SK-N-SH (cell line): ENCODE measurements at regions not wholly inside any gene's neighbourhood (a gene's known extent, or its start where the extent isn't known, plus 50 kb on each side); places are given as distances from the start of the nearest gene placed in this dataset.
"Not testable (repeated sequence)": the region's sequence is repeated elsewhere in the genome, so short reads cannot be mapped to it uniquely, and the experiment has no call there.

Experiments
- CTCF ChIA-PET: fragments of 300-600, 350-600 bp; formaldehyde crosslinking; extraction: SDS; loops from one replicate; lab custom pipeline; 2021; lab: Yijun Ruan, JAX
- POLR2A ChIA-PET: fragments of 350-600 bp; sonication (Branson Sonifier 250); formaldehyde crosslinking; extraction: SDS; loops from one replicate; lab custom pipeline; 2020; ENCODE audit warnings: antibody characterized with exemption, inconsistent platforms; lab: Yijun Ruan, JAX
- DNase-seq: peaks from one replicate; pipeline ENCODE4 v3.0.0; 2012
- H2AFZ ChIP-seq: fragments of 200-600 bp; sonication (generic); 2 replicates; pipeline ENCODE4 v1.8.1; 2016; ENCODE audit warnings: antibody characterized with exemption, mild to moderate bottlenecking, low read depth
- H3F3A ChIP-seq: fragments of 200-600 bp; sonication (generic); replicated peaks from 2 replicates; pipeline ENCODE3; 2016; ENCODE audit warnings: antibody characterized with exemption, mild to moderate bottlenecking; ENCODE audit not compliant: insufficient read depth
- H3K27ac ChIP-seq, 2 experiments: fragments of 200-500 bp in 1 of 2; fragments of 200-600 bp in 1 of 2; sonication (Bioruptor generic) in 1 of 2; sonication (generic), shearing (Covaris generic) in 1 of 2; 2 replicates each; pipeline versions ENCODE4 v1.5.1 to v1.6.1; 2014 to 2016; ENCODE audit warnings: low read depth in 2 of 2, inconsistent platforms in 1 of 2, low read length in 1 of 2, mild to moderate bottlenecking in 1 of 2, mixed read lengths in 1 of 2
- H3K27me3 ChIP-seq: fragments of 200-600 bp; sonication (generic), shearing (Covaris generic); 2 replicates; pipeline ENCODE4 v1.6.1; 2016; ENCODE audit warnings: mixed run types; ENCODE audit not compliant: insufficient read depth
- H3K36me3 ChIP-seq, 2 experiments: fragments of 200-500 bp in 1 of 2; fragments of 200-600 bp in 1 of 2; sonication (Bioruptor generic) in 1 of 2; sonication (generic) in 1 of 2; replicated peaks in 1 of 2; 2 replicates each; pipeline versions ENCODE3 to v1.5.1; 2014 to 2016; ENCODE audit warnings: low read length in 1 of 2, mild to moderate bottlenecking in 1 of 2; ENCODE audit not compliant: insufficient read depth in 2 of 2, control insufficient read depth in 1 of 2
- H3K4me1 ChIP-seq, 2 experiments: fragments of 200-500 bp in 1 of 2; fragments of 200-600 bp in 1 of 2; sonication (Bioruptor generic) in 1 of 2; sonication (generic), shearing (Covaris generic) in 1 of 2; 2 replicates each; pipeline versions ENCODE4 v1.5.1 to v1.6.1; 2014 to 2016; ENCODE audit warnings: low read depth in 1 of 2, low read length in 1 of 2, mixed run types in 1 of 2; ENCODE audit not compliant: insufficient read depth in 2 of 2, control insufficient read depth in 1 of 2
- H3K4me2 ChIP-seq: fragments of 200-600 bp; sonication (generic), shearing (Covaris generic); 2 replicates; pipeline ENCODE4 v1.6.1; 2017; ENCODE audit warnings: mixed run types
- H3K4me3 ChIP-seq, 2 experiments: fragments of 200-500 bp in 1 of 2; fragments of 200-600 bp in 1 of 2; sonication (Bioruptor generic) in 1 of 2; sonication (generic), shearing (Covaris generic) in 1 of 2; 2 replicates each; pipeline versions ENCODE4 v1.5.1 to v1.8.1; 2014 to 2016; ENCODE audit warnings: low read depth in 2 of 2, inconsistent platforms in 1 of 2, low read length in 1 of 2, mild to moderate bottlenecking in 1 of 2, mixed read lengths in 1 of 2, moderate library complexity in 1 of 2
- H3K79me2 ChIP-seq: fragments of 200-600 bp; sonication (generic); 2 replicates; pipeline ENCODE4 v1.8.1; 2017; ENCODE audit warnings: mild to moderate bottlenecking; ENCODE audit not compliant: insufficient read depth
- H3K9ac ChIP-seq: fragments of 200-600 bp; sonication (generic); 2 replicates; pipeline ENCODE4 v1.6.1; 2017; ENCODE audit warnings: mixed run types
- H3K9me2 ChIP-seq: fragments of 200-600 bp; sonication (generic); 2 replicates; pipeline ENCODE4 v1.6.1; 2017; ENCODE audit warnings: mixed run types
- H3K9me3 ChIP-seq: fragments of 200-600 bp; sonication (generic); 2 replicates; pipeline ENCODE4 v1.6.1; 2017; ENCODE audit warnings: mixed run types, mild to moderate bottlenecking, moderate library complexity
- H4K20me1 ChIP-seq: fragments of 200-600 bp; sonication (generic); 2 replicates; pipeline ENCODE4 v1.6.1; 2017; ENCODE audit warnings: mild to moderate bottlenecking, mixed run types; ENCODE audit not compliant: insufficient read depth
- EZH2phosphoT487 ChIP-seq: fragments of 200-600 bp; sonication (generic); IDR thresholded peaks from 2 replicates; pipeline ENCODE4 v1.6.1; 2017; ENCODE audit warnings: low read depth, mixed run types, mild to moderate bottlenecking, antibody characterized with exemption, moderate library complexity, borderline replicate concordance
- FOSL2 ChIP-seq: IDR thresholded peaks from 2 replicates; pipeline ENCODE4 v1.4.0; 2012; ENCODE audit warnings: low read depth, mild to moderate bottlenecking, moderate library complexity, borderline replicate concordance
- FOXJ3 ChIP-seq: sonication (generic); formaldehyde crosslinking; IDR thresholded peaks from 2 replicates; pipeline ENCODE4 v1.5.1; 2020; ENCODE audit warnings: mild to moderate bottlenecking, missing genetic modification reagents
- FOXM1 ChIP-seq: IDR thresholded peaks from 2 replicates; pipeline ENCODE4 v1.4.0; 2012; ENCODE audit warnings: low read depth, mild to moderate bottlenecking
- GABPA ChIP-seq: IDR thresholded peaks from 2 replicates; pipeline ENCODE4 v1.4.0; 2012; ENCODE audit warnings: low read depth, mild to moderate bottlenecking
- MEF2A ChIP-seq: IDR thresholded peaks from 2 replicates; pipeline ENCODE4 v1.4.0; 2012; ENCODE audit warnings: low read depth, borderline replicate concordance
- POLR2AphosphoS5 ChIP-seq: IDR thresholded peaks from 2 replicates; pipeline ENCODE4 v1.6.1; 2012; ENCODE audit warnings: low read depth, low read length
- RAD21 ChIP-seq: IDR thresholded peaks from 2 replicates; pipeline ENCODE4 v1.6.1; 2012; ENCODE audit warnings: mild to moderate bottlenecking, low read length
- RCOR1 ChIP-seq: fragments of 150-350 bp; IDR thresholded peaks from 2 replicates; pipeline ENCODE4 v1.6.1; 2017; ENCODE audit warnings: antibody characterized with exemption, low read length
- RFX5 ChIP-seq: IDR thresholded peaks from 2 replicates; pipeline ENCODE4 v1.6.1; 2012; ENCODE audit warnings: mild to moderate bottlenecking, improper control_type of control experiment, low read length
- TAF1 ChIP-seq: IDR thresholded peaks from 2 replicates; pipeline ENCODE4 v1.6.1; 2012; ENCODE audit warnings: low read depth, mild to moderate bottlenecking, low read length, moderate library complexity, borderline replicate concordance
- TEAD4 ChIP-seq: IDR thresholded peaks from 2 replicates; pipeline ENCODE4 v1.4.0; 2012; ENCODE audit warnings: mild to moderate bottlenecking, borderline replicate concordance; ENCODE audit not compliant: insufficient read depth
- YY1 ChIP-seq: IDR thresholded peaks from 2 replicates; pipeline ENCODE4 v1.4.0; 2012; ENCODE audit warnings: low read depth, mild to moderate bottlenecking
- WGBS: methylation state at CpG from one replicate; pipeline ENCODE4 v1.1.6; 2017; ENCODE audit warnings: low lambda C conversion rate; 5-methylcytosine and 5-hydroxymethylcytosine counted together
- TF ChIP-seq, protein P1 (sequence below): fragments of 150-350 bp; IDR thresholded peaks from 2 replicates; pipeline ENCODE4 v1.6.1; 2016; ENCODE audit warnings: mild to moderate bottlenecking, low read depth, low read length
- TF ChIP-seq, protein P2 (sequence below): fragments of 200-600 bp; sonication (generic); IDR thresholded peaks from 2 replicates; pipeline ENCODE4 v1.6.1; 2017; ENCODE audit warnings: antibody characterized with exemption, mild to moderate bottlenecking, moderate library complexity
- TF ChIP-seq, protein P3 (sequence below): IDR thresholded peaks from 2 replicates; pipeline ENCODE4 v1.4.0; 2012; ENCODE audit warnings: low read depth, borderline replicate concordance
- TF ChIP-seq, protein P4 (sequence below): IDR thresholded peaks from 2 replicates; pipeline ENCODE4 v1.4.0; 2012; ENCODE audit warnings: low read depth

DNA sequence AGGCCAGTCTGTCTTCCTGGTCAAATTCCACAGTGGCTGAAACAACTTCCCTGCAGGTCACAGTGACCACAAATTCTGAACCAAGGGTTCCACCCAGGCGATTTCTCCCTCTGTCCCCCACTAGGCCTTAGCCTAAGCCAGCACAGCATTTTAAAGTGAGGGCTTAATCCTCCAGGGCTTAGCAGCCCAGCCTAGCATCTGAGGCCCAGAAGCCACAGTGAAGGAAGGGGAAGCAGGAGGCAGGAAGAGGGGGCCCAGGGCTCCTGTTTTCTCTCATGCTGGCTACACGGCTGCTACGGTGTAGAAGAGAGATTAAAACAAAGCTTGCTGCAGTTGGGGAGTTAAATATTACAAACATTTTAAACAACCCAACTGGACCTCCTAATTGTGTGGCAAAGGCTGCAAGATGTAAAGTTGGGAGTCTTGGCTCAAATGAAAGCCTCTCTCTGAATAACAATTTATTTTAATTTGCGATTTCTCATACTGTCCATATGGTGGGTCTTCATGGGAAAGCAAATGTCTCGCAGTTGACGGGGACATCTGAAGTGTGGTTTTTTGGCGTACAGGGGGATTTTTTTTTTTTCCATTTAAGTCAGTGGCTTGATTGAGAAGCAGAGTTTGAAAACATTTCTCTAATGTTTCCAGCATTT is 170.8 kb upstream of the RAI2 start:
- Histone ChIP-seq H3K79me2 (no peaks in the 10 kb centered on the region), H3K4me2 (no peak overlapping the region), H3K4me1 (no peaks in the 10 kb centered on the region), H3K9me2 (no peaks in the 10 kb centered on the region), H3K27ac (no peak overlapping the region), H3K27me3 (no peaks in the 10 kb centered on the region), H3K9me3 (no peaks in the 10 kb centered on the region), H3K4me3 (no peak overlapping the region), H3F3A (no peaks in the 10 kb centered on the region), H3K9ac (no peak overlapping the region), H4K20me1 (no peaks in the 10 kb centered on the region), H3K36me3 (no peaks in the 10 kb centered on the region), H2AFZ (no peak overlapping the region)
- TF ChIP-seq RCOR1 (no peak), FOXJ3 (CRISPR knock-in tag) (no peak)
- TF ChIP-seq, protein P1, sequence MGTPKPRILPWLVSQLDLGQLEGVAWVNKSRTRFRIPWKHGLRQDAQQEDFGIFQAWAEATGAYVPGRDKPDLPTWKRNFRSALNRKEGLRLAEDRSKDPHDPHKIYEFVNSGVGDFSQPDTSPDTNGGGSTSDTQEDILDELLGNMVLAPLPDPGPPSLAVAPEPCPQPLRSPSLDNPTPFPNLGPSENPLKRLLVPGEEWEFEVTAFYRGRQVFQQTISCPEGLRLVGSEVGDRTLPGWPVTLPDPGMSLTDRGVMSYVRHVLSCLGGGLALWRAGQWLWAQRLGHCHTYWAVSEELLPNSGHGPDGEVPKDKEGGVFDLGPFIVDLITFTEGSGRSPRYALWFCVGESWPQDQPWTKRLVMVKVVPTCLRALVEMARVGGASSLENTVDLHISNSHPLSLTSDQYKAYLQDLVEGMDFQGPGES = no peak
- no peak for DNase-seq
- CTCF ChIA-PET = no interaction called here
- POLR2A ChIA-PET = no interaction called here
- 32% methylated on average over 7 of the region's 7 CpGs for WGBS

DNA sequence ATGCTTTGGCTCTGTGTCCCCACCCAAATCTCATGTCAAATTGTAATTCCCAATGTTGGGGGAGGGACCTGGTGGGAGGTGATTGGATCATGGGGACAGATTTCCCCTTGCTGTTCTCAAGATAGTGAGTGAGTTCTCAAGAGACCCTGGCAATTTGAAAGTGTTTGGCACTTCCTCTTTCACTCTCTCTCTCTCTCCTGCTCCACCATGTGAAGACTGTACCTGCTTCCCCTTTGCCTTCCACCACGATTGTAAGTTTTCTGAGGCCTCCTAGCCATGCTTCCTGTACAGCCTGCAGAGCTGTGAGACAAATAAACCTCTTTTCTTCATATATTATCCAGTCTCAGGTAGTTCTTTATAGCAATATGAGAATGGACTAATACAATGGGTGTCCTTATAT is 169.6 kb upstream of the RAI2 start:
- H3K27me3 ChIP-seq, DNase-seq, H3K9ac ChIP-seq, H2AFZ ChIP-seq, H3K4me2 ChIP-seq, H3K27ac ChIP-seq, H4K20me1 ChIP-seq, H3F3A ChIP-seq, CTCF ChIA-PET, H3K4me1 ChIP-seq, H3K4me3 ChIP-seq, H3K36me3 ChIP-seq, POLR2A ChIA-PET, H3K9me3 ChIP-seq, H3K9me2 ChIP-seq, H3K79me2 ChIP-seq: not testable (repeated sequence)
- 5% methylated on average over 1 of the region's 1 CpG for WGBS

DNA sequence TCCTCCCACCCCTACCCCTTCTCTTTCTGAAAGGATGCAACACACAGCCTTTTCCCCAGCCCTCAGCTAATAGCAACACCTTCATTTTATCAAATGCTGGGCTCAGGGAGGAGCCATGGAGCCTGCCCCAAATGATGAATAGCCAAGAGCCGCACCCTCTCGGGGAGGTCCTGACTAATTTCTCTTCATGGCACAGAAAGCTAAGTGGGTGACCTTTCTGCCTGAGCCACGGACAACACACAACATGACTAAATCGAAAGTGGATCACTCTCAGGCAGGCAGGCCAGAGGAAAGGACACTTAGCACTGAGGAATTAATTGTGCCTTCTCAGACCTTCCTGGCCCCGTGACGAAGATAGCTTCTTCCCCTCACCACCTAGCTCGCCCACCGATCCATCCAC is 165.1 kb upstream of the RAI2 start:
- POLR2A ChIA-PET = no interaction called here
- Histone ChIP-seq H3K9me2 (no peaks in the 10 kb centered on the region), H3K9ac (no peak overlapping the region), H3K27ac (no peak overlapping the region), H2AFZ (no peak overlapping the region), H3F3A (no peaks in the 10 kb centered on the region), H3K4me3 (no peak overlapping the region; a peak in 1 of 4 replicates), H3K79me2 (no peaks in the 10 kb centered on the region), H4K20me1 (no peaks in the 10 kb centered on the region), H3K4me2 (no peak overlapping the region; the same call in 1 of the 2 replicates), H3K4me1 (no peaks in the 10 kb centered on the region), H3K27me3 (no peaks in the 10 kb centered on the region), H3K9me3 (no peaks in the 10 kb centered on the region), H3K36me3 (no peaks in the 10 kb centered on the region)
- CTCF ChIA-PET = no interaction called here
- WGBS = 18% methylated on average over 8 of the region's 8 CpGs
- DNase-seq = no peak
- TF ChIP-seq, protein P2, sequence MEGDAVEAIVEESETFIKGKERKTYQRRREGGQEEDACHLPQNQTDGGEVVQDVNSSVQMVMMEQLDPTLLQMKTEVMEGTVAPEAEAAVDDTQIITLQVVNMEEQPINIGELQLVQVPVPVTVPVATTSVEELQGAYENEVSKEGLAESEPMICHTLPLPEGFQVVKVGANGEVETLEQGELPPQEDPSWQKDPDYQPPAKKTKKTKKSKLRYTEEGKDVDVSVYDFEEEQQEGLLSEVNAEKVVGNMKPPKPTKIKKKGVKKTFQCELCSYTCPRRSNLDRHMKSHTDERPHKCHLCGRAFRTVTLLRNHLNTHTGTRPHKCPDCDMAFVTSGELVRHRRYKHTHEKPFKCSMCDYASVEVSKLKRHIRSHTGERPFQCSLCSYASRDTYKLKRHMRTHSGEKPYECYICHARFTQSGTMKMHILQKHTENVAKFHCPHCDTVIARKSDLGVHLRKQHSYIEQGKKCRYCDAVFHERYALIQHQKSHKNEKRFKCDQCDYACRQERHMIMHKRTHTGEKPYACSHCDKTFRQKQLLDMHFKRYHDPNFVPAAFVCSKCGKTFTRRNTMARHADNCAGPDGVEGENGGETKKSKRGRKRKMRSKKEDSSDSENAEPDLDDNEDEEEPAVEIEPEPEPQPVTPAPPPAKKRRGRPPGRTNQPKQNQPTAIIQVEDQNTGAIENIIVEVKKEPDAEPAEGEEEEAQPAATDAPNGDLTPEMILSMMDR = no peak
- TF ChIP-seq MEF2A = no peak
- no peak for TF ChIP-seq GABPA
- TF ChIP-seq FOXM1 = no peak
- TF ChIP-seq, protein P1 = no peak
- no peak for TF ChIP-seq FOSL2
- no peak for TF ChIP-seq RCOR1
- TF ChIP-seq, protein P3, sequence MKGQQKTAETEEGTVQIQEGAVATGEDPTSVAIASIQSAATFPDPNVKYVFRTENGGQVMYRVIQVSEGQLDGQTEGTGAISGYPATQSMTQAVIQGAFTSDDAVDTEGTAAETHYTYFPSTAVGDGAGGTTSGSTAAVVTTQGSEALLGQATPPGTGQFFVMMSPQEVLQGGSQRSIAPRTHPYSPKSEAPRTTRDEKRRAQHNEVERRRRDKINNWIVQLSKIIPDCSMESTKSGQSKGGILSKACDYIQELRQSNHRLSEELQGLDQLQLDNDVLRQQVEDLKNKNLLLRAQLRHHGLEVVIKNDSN = no peak
- TF ChIP-seq EZH2phosphoT487 = no peak
- TF ChIP-seq TEAD4 = no peak
- TF ChIP-seq FOXJ3 (CRISPR knock-in tag) = no peak
- TF ChIP-seq, protein P4, sequence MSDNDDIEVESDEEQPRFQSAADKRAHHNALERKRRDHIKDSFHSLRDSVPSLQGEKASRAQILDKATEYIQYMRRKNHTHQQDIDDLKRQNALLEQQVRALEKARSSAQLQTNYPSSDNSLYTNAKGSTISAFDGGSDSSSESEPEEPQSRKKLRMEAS = no peak
- TF ChIP-seq YY1 = no peak
- TF ChIP-seq POLR2AphosphoS5 = no peak
- TF ChIP-seq RAD21 = no peak
- TF ChIP-seq RFX5 = no peak
- TF ChIP-seq TAF1 = no peak
